HepG2 (cell line): ENCODE measurements at regions not wholly inside any gene's neighbourhood (a gene's known extent, or its start where the extent isn't known, plus 50 kb on each side); places are given as distances from the start of the nearest gene placed in this dataset.

Experiments
- ATAC-seq: fragments of 200-7000 bp; cut with Tn5 transposase; 3 replicates; pipeline ENCODE4 v1.9.1; 2020; ENCODE audit warnings: mild to moderate bottlenecking, moderate library complexity
- BruUV-seq: library from RNA; stranded (reverse); fragments of 400-500 nt; replicated peaks from 2 replicates; lab custom pipeline; 2021; lab: Mats Ljungman, UMichigan
- CTCF ChIA-PET: fragments of 300-600 bp; formaldehyde crosslinking; extraction: SDS; loops from one replicate; lab custom pipeline; 2021; ENCODE audit warnings: low total read pairs, inconsistent platforms, low intra/inter-chr PET ratio; lab: Yijun Ruan, JAX
- POLR2A ChIA-PET: fragments of 350-600 bp; sonication (Branson Sonifier 250); formaldehyde crosslinking; loops from one replicate; lab custom pipeline; 2020; ENCODE audit warnings: antibody characterized with exemption, inconsistent platforms; lab: Yijun Ruan, JAX
- DNase-seq: peaks from one replicate; pipeline ENCODE4 v3.0.0-alpha.2; 2015; ENCODE audit warnings: low spot score
- FAIRE-seq: peaks from 3 replicates; lab custom pipeline; 2011; peaks lifted over from hg19 to GRCh38; lab: Jason Lieb, UNC
- H2AFZ ChIP-seq: one replicate; pipeline ENCODE4 v1.6.1; 2011; ENCODE audit warnings: low read length, inconsistent platforms
- H3K27ac ChIP-seq: fragments of 300-600 bp; 3 replicates; pipeline ENCODE4 v1.8.0; 2011; ENCODE audit warnings: mixed run types, mild to moderate bottlenecking, mixed read lengths, low read length, inconsistent platforms; ENCODE audit not compliant: insufficient read depth; ENCODE audit errors: extremely low read length
- H3K27me3 ChIP-seq, 2 experiments: fragments of 200-600 bp in 1 of 2; 2 replicates in 1 of 2; 3 replicates in 1 of 2; pipeline versions ENCODE4 v1.6.0 to v1.8.0; 2011; ENCODE audit warnings: low read length in 2 of 2, mild to moderate bottlenecking in 2 of 2, moderate library complexity in 2 of 2, inconsistent platforms in 1 of 2; ENCODE audit not compliant: insufficient read depth in 2 of 2, control insufficient read depth in 1 of 2
- H3K36me3 ChIP-seq, 2 experiments: fragments of 200-600 bp in 1 of 2; replicated peaks in 1 of 2; 2 replicates in 1 of 2; 3 replicates in 1 of 2; pipeline versions ENCODE4 v1.5.1 to v1.8.0; 2011; ENCODE audit warnings: low read length in 2 of 2, inconsistent platforms in 1 of 2; ENCODE audit not compliant: insufficient read depth in 2 of 2, control insufficient read depth in 1 of 2
- H3K4me1 ChIP-seq: 2 replicates; pipeline ENCODE4 v1.5.1; 2012; ENCODE audit warnings: low read length, inconsistent platforms; ENCODE audit not compliant: insufficient read depth
- H3K4me2 ChIP-seq: 2 replicates; pipeline ENCODE4 v1.6.0; 2011; ENCODE audit warnings: low read depth, low read length, inconsistent platforms
- H3K4me3 ChIP-seq, 3 experiments: fragments of 200-600 bp in 1 of 3; sonication (generic), shearing (Covaris generic) in 1 of 3; replicated peaks in 1 of 3; 2 replicates each; pipeline ENCODE4 v1.5.1; 2011 to 2016; ENCODE audit warnings: low read length in 3 of 3, inconsistent platforms in 2 of 3, low read depth in 2 of 3, mild to moderate bottlenecking in 2 of 3, control low read depth in 1 of 3, mixed read lengths in 1 of 3; ENCODE audit not compliant: insufficient read depth in 1 of 3
- H3K79me2 ChIP-seq: one replicate; pipeline ENCODE4 v1.6.1; 2011; ENCODE audit warnings: low read length, inconsistent platforms; ENCODE audit not compliant: insufficient read depth
- H3K9ac ChIP-seq: 2 replicates; pipeline ENCODE4 v1.6.0; 2011; ENCODE audit warnings: mild to moderate bottlenecking, low read depth, low read length, inconsistent platforms; ENCODE audit not compliant: insufficient read depth
- H3K9me3 ChIP-seq: 2 replicates; pipeline ENCODE4 v1.5.1; 2012; ENCODE audit warnings: mild to moderate bottlenecking, low read length
- H4K20me1 ChIP-seq: 2 replicates; pipeline ENCODE4 v1.6.0; 2011; ENCODE audit warnings: inconsistent platforms, mild to moderate bottlenecking, low read length, moderate library complexity; ENCODE audit not compliant: insufficient read depth
- ATF2 ChIP-seq: sonication (generic); formaldehyde crosslinking; IDR thresholded peaks from 2 replicates; pipeline ENCODE4 v1.4.0; 2020; ENCODE audit warnings: missing genetic modification reagents
- GATAD2A ChIP-seq: IDR thresholded peaks from 2 replicates; pipeline ENCODE4 v1.6.1; 2016
- GTF3A ChIP-seq: sonication (generic); formaldehyde crosslinking; conservative IDR thresholded peaks from 2 replicates; pipeline ENCODE4 v1.4.0; 2020; ENCODE audit warnings: mild to moderate bottlenecking, missing genetic modification reagents
- MLX ChIP-seq: IDR thresholded peaks from 2 replicates; pipeline ENCODE4 v1.6.1; 2016
- RFXAP ChIP-seq: sonication (generic); formaldehyde crosslinking; IDR thresholded peaks from 2 replicates; pipeline ENCODE4 v1.4.0; 2020; ENCODE audit warnings: missing genetic modification reagents, borderline replicate concordance
- SETDB1 ChIP-seq: sonication (generic); formaldehyde crosslinking; IDR thresholded peaks from 2 replicates; pipeline ENCODE4 v1.5.1; 2020; ENCODE audit warnings: missing genetic modification reagents, mild to moderate bottlenecking, borderline replicate concordance
- ZBTB1 ChIP-seq: sonication (generic); formaldehyde crosslinking; IDR thresholded peaks from 2 replicates; pipeline ENCODE4 v1.4.0; 2020; ENCODE audit warnings: missing genetic modification reagents, borderline replicate concordance
- ZFP1 ChIP-seq: IDR thresholded peaks from 2 replicates; pipeline ENCODE4 v1.6.1; 2016
- ZFP91 ChIP-seq: sonication (generic); formaldehyde crosslinking; IDR thresholded peaks from 2 replicates; pipeline ENCODE4 v1.9.0; 2022; ENCODE audit warnings: missing genetic modification reagents, mild to moderate bottlenecking, borderline replicate concordance
- ZNF142 ChIP-seq: sonication (generic); formaldehyde crosslinking; IDR thresholded peaks from 2 replicates; pipeline ENCODE4 v1.4.0; 2020; ENCODE audit warnings: missing genetic modification reagents
- ZNF747 ChIP-seq: sonication (generic); formaldehyde crosslinking; IDR thresholded peaks from 2 replicates; pipeline ENCODE4 v1.8.1; 2023; ENCODE audit warnings: missing genetic modification reagents, mild to moderate bottlenecking, borderline replicate concordance
- ZNF878 ChIP-seq: sonication (generic); formaldehyde crosslinking; IDR thresholded peaks from 2 replicates; pipeline ENCODE4 v1.8.1; 2023; ENCODE audit warnings: mild to moderate bottlenecking, missing genetic modification reagents, moderate library complexity
- ZSCAN22 ChIP-seq: sonication (generic); formaldehyde crosslinking; IDR thresholded peaks from 2 replicates; pipeline ENCODE4 v1.4.0; 2020; ENCODE audit warnings: mild to moderate bottlenecking, missing genetic modification reagents
- WGBS: methylation state at CpG from one replicate; pipeline ENCODE4 v1.1.6; 2017; ENCODE audit warnings: low lambda C conversion rate; 5-methylcytosine and 5-hydroxymethylcytosine counted together
- in situ Hi-C: cut with HindIII; loops from 2 replicates; pipeline ENCODE4 v1.10.0; 2017; ENCODE audit warnings: low pct_unique_long_range_greater_than_20kb; ENCODE audit not compliant: extremely low pct_ligation_motif_present
- intact Hi-C: fragments of 100-400 bp; cut with micrococcal nuclease; formaldehyde crosslinking; loops from one replicate; pipeline ENCODE4 v1.10.0; 2022; ENCODE audit not compliant: unreplicated experiment
- TF ChIP-seq, protein P1 (sequence below): sonication (generic); formaldehyde crosslinking; IDR thresholded peaks from 2 replicates; pipeline ENCODE4 v1.4.0; 2020; ENCODE audit warnings: missing genetic modification reagents

- TF ChIP-seq ATF2 (CRISPR knock-in tag) (no peak), GATAD2A (CRISPR knock-in tag) (no peak), ZFP91 (no peak), GTF3A (CRISPR knock-in tag) (no peak), ZBTB1 (CRISPR knock-in tag) (no peak)
Observed at GRCh38 chr5:2663489-2663888, 88.0 kb downstream of the IRX2 start (continued).

DNA sequence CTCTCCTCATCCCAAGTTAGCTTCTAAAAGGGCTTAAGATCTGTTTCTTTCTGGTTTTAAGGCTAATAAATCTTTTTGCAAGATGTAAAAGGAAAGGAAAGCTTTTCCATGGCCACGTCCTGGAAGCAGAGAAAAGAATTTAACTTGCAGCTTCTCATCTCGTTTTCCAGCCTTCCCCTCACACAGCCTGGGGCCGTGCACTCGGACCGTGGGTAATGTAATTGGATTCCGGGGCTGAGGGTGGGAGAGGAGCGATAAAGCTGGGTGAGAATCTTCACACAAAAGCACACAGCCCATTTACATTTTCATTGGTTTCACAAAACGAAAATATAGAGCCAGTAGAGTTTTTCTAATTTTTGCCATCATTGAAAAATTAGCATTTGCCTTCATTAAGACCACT is 91.2 kb downstream of the IRX2 start:
- no TSS peak for BruUV-seq
- TF ChIP-seq ZNF142 (CRISPR knock-in tag) (no peak), MLX (CRISPR knock-in tag) (no peak), ZSCAN22 (CRISPR knock-in tag) (no peak), ZNF878 (no peak), RFXAP (CRISPR knock-in tag) (no peak), SETDB1 (no peak), ZNF747 (CRISPR knock-in tag) (no peak), ZFP1 (no peak)
- TF ChIP-seq, protein P1, sequence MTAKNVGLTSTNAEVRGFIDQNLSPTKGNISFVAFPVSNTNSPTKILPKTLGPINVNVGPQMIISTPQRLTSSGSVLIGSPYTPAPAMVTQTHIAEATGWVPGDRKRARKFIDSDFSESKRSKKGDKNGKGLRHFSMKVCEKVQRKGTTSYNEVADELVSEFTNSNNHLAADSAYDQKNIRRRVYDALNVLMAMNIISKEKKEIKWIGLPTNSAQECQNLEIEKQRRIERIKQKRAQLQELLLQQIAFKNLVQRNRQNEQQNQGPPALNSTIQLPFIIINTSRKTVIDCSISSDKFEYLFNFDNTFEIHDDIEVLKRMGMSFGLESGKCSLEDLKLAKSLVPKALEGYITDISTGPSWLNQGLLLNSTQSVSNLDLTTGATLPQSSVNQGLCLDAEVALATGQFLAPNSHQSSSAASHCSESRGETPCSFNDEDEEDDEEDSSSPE (CRISPR knock-in tag) = no peak

More for the DNA sequence above, 91.2 kb downstream of the IRX2 start:
- H3K4me1 ChIP-seq = no peaks in the 10 kb centered on the region
- no peaks in the 10 kb centered on the region for H4K20me1 ChIP-seq
- ATAC-seq = no peak
- H3K9me3 ChIP-seq = no peaks in the 10 kb centered on the region
- no peak overlapping the region for H3K4me3 ChIP-seq
- H3K27me3 ChIP-seq = peaks cover 2 to 37% of the 10 kb centered on the region in 2 experiments; a peak in 4 of 5 replicates
- H3K79me2 ChIP-seq = no peaks in the 10 kb centered on the region
- no peak for FAIRE-seq
- no peak overlapping the region for H2AFZ ChIP-seq
- in situ Hi-C loops = no loop called here
- no peak overlapping the region for H3K4me2 ChIP-seq
- H3K27ac ChIP-seq = no peak overlapping the region
- ChIA-PET CTCF (no interaction called here), POLR2A (no interaction called here)
- no peaks in the 10 kb centered on the region for H3K36me3 ChIP-seq
- intact Hi-C loops = no loop called here
- whole genome bisulfite sequencing = 1% methylated on average over 8 of the region's 8 CpGs
- no peak for DNase-seq
- no peak overlapping the region for H3K9ac ChIP-seq
